ENCODE measurements at regions not wholly inside any gene's neighbourhood (a gene's known extent, or its start where the extent isn't known, plus 50 kb on each side); places are given as distances from the start of the nearest gene placed in this dataset.
"Not testable (repeated sequence)": the region's sequence is repeated elsewhere in the genome, so short reads cannot be mapped to it uniquely, and the experiment has no call there.

DNA sequence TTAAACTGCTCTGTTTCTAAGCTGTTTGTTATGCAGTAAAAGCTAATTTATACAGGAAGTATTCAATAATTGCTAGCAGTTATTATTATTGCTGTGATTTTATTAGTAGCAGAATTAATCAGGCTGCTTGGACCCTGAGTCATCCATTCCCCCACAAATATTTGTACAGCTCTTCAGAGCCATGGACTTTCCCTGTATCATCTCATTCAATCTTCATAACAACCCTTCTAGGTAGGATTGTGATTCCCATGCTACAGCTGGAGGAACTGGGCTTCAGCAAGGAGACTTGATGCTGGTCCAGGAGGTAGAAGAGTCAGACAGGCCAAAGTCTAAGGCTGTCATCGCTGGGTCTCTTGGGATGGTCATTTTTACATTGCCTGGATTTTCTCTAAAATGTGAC, 208.3 kb downstream of the C16orf95 start:
- no peak for DNase-seq (ENCODE audit: low spot score)

DNA sequence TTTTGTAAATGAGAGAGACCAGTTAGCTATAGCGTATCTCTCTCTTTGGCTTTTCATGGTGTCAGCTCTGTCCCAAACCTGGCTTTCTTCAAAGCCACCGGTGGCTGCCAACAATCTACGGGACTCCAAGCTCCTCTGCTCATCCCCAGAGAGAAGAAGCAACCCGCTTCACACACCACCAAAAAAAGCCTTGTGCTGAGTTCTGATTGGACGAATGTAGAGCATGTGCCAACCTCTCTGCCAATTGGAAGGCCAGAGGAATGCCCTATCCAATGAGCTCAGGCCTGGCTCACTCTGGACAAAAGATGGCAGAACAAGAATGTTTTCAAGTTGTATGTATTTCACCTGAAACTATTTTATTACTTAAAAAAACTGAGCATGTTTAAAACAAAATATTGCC, 202.4 kb downstream of the C16orf95 start:
- peak; percentile 41 for DNase-seq (ENCODE audit: low spot score)

DNA sequence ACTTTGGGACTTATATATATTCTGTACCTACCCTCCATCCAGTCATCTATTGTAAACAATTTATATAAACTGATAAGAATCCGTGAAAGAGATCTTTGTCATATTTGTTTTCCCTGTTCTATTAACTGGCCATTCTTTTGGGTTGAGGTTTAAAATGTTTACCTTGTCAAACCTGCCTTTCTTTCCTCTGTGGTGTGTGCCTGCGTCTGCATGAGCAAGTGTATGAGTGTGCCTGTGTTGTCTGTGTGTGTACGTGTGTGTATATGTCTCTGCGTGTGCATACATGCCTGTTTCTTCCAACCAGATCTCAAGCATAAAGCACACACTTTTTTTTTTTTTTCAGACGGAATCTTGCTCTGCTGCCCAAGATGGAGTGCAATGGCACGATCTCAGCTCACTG, 201.5 kb downstream of the C16orf95 start:
- no peak for DNase-seq (ENCODE audit: low spot score)

DNA sequence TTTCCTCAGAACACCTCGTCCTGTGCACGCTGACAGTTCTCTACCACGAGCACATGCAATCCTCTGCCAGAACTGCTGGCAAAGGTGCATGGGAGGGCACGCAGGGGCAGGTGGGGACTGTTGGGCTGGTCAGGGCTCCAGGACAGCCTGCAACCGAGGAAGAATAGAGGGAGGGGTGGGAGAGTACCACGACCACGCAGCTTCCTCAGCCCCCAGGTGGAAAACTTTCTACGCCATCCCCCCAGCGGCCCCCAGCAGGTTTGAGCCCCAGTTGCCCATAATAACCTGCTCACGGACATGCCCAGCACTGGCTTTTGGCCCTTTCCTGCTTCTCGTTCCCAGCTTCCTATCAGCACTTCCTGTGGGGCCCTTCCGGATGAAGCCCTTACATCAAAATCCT, 199.3 kb downstream of the C16orf95 start:
- DNase-seq (ENCODE audit: low spot score), result no peak

- no peak for DNase-seq (ENCODE audit: low spot score)
These were observed 198.0 kb downstream of the C16orf95 start for GRCh38 chr16:87119168-87119567.

- no peak for DNase-seq (ENCODE audit: low spot score)
These were observed 197.4 kb downstream of the C16orf95 start for GRCh38 chr16:87119748-87120147.

DNA sequence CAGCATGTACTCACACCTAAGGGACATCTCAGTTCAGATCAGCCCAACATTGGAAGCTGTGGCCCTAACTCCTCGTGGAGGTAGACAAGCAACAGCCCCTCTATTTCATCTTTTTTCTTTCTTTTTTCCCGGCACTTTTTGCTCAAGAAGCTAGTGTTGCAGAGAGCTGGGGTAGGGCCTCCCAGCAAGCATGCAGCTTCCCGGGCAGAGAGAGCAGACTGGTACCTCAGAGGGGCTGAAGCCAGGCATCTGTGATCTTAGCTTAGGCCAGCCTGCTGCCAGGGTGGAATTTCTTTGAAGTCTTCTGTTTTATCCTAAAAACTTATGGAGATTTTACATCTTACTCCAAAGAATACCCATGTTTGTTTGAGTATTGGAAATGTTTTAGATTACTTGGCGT, 195.4 kb downstream of the C16orf95 start:
- no peak for DNase-seq (ENCODE audit: low spot score)

- DNase-seq (ENCODE audit: low spot score), result no peak
These were observed 193.7 kb downstream of the C16orf95 start for GRCh38 chr16:87123356-87124001.

- not testable (repeated sequence) for DNase-seq (ENCODE audit: low spot score)
These were observed 192.8 kb downstream of the C16orf95 start for GRCh38 chr16:87124405-87124804.

- no peak for DNase-seq (ENCODE audit: low spot score)
These were observed 191.7 kb downstream of the C16orf95 start for GRCh38 chr16:87125206-87126155.

DNA sequence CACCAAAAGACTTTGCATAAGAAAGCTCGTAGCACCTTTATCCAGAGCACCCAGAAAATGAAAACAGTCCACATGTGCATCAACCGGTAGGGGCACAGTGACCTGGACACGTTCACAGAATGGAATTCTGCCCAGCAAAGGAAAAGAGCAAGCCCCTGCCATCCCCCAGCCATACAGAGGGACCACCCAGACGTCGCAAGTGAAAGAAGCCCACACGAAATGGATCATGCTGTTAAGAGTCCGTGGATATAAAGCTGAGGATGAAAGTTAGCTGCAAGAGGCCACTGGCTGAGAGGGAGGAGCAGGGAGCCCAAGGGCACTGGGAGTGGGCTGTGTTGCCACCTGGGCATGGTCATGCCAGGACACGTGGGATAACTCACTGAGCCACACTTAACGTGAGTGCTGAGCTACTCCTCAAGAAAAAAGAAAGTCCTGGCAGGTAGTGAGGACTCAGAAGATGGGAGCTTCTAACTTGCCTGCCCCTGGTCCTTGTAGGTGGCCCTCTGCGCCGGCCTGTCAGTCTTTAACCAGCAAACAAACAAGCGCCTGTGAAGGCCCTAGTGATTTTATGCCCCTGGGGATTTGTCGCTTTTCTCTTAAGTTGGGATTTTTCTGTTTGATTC, 190.7 kb downstream of the C16orf95 start:
- no peak for DNase-seq (ENCODE audit: low spot score)

DNA sequence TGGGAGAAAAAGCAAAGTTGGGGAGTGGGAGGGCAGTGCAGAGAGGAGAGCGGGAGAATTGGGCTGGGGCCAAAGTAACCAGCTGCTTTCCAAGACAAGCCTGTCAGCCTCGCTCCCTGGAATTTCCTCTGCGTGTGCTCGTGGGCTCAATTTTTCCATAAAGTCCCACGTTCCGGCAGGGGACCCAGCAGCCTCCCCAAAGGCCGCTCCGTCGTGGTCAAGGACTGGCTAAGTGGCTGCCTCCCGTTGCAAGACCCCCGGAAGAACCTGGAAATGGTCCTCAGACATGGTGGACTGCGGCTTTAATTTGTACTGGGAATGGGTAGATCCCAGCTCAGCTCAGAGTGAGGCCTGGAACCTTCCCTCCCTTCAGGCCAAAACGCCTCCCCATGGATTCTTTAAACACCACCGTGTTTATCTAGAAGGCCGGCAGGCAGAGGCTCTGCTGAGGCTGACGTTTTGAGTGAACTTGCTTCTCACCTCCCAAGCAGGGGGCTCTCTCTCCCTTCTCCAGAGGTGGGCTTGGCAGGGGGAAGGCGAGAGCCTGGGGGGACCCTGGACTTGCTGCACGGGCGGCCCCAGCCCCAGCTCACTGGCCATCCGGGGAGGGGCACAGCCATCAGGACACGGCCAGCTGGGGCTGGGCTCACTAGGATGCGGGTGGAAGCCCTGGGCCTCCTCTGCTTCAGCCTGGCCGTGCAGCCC, 190.0 kb downstream of the C16orf95 start:
- DNase-seq (ENCODE audit: low spot score), result no peak

DNA sequence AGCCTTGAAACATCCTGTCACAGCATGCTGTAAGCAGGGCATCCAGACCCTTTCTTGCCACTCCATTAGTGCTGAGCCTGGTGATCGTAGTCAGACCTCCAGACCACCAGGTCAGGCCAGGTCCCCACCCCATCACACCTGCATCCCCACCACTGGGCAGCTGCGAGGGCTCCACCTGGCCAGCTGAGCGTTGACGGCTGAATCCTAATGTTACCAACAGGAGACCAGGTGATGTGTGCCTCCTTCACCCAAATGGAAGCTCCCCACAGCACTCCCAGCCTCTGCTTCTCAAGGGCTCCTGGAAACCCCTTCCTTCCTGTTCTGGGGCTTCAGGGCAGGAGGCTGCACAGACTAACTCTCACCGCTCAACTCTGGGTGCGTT, 189.4 kb downstream of the C16orf95 start:
- no peak for DNase-seq (ENCODE audit: low spot score)

DNA sequence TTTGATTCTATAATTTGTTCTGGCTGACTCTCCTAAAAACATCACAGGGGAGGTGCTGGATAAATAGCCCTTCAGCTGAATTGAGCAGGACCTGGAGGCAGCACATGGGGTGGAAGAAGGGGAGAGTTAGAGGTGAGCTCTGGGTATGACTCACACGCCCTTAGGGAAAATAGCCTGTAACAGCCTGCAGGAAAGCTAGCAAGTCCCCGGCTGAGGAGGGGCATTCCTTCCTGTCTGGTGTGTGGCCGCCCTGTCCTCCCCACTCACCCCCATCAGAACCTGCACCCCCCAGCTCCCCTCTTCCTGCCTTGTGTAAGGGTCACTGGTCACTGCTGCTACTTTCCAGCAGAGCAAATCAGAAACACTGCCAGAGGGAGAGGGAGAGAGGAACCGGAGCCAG, 187.4 kb downstream of the C16orf95 start:
- no peak for DNase-seq (ENCODE audit: low spot score)

DNA sequence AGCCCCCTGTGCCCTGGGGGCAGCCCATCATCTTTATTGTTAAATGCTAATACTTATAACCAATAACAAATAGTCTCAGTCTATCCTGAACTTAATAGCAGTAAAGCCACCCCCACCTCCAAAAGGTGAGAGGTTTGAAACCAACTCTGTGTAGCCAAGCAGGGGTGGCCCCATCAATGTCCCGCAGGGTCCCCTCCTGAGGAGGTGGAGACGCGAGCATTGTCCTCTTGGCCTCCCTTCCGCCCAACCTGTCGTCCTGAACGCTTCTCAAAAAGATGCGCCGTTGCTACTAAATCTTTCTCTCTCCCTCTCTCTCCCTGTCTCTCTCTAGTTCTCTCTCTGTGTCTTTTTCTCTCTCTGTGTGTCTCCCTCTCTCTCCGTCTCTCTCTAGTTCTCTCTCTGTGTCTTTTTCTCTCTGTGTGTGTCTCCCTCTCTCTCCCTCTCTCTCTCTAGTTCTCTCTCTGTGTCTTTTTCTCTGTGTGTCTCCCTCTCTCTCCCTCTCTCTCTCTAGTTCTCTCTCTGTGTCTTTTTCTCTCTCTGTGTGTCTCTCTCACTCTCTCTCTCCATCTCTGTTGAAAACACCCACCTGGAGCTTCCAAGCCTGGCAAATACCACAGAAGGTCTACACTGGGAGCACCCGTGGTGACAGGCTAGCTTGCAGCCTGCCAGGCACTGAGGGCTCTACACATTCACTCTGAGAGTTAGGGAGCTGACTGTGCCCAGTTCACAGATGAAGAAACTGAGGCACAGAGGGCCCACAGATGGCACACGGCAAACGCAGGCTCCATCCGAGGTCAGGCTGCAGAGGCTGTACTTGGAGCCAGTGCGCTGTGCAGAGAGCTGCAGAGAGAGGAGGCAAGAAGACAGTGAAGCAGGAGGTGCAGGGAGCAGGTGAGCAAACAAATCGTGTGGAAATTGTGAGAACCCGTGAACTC, 185.9 kb downstream of the C16orf95 start:
- no peak for DNase-seq (ENCODE audit: low spot score)

DNA sequence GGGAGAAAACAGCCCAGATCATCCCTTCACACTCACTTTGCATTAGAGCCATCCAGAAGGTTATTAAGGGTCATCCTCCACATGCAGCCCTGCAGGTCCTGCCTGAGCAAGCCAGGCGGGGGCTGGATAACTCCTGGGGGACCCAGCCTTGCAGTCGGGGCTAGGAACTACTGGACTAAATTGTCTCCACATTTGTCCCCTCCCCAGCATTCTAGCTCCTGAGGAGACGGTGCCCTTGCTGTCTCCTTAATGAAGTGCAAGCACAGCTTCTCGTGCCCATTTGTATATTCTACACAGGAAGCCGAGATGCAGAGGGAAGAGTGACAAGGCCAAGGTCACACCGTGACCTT, 185.2 kb downstream of the C16orf95 start:
- DNase-seq (ENCODE audit: low spot score), result no peak

DNA sequence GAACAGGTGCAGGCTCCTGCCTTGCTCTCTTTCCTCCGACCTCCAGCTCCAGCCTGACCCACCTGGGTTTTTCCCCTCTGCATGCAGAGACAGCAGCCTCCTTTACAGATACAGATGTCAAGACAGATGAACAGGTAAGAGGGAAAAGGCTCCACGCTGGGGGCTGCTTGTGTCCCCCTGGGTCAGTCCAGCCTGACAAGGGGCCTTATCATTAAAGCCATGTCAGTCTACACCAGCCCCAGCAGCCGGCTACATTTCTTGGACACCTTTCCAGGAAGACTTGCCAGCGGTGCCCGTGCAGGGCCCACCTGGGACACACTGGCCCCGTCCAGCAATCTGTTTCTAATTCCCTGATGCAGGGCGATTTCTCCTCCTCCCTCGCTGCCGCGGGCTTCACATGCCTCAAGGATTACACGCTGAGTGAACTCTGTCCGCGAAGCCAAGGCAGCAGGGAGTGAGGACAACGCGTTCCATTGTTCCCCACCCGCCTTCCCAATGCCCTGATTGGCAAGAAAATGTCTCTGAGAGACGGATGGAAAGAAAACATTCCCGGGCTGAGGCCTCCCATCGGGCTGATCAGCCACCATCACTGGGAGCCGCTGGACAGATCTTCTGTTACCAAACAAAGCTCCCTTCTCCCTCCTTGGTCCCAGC, 184.7 kb downstream of the C16orf95 start:
- DNase-seq (ENCODE audit: low spot score), result no peak

GRCh38 chr16:87133112-87133850, 183.9 kb downstream of the C16orf95 start:
- DNase-seq (ENCODE audit: low spot score), result no peak

DNA sequence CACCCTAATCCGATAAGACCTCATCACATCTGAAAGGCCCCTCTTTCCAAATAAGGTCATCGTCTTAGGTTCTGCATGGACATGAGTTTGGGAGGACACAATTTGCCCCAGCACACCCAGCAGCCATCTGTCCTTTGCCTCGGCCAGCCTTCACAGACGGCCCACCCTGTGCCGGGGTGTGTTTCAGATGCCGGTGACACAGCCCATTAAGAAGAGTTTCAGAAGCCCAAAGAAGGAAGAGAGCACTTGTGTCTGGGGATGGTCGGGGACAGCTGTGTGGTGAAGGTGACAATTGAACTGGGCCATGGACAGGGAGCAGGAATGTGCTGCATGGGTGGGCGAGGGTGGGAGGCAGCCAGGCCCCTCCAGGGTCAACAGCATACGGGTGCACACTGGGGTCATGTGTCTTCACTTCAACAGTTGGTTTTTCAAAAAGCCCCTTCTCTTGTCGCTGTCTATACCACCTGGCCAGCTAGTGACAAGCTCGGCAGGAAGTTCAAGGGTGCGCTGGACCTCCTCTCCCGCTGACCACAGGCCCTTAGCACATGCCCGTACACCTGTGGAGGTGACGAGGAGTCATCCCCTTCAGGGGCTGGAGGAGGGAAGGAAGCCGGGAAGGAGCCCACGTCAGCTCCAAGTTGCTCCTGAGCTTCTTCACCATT, 183.1 kb downstream of the C16orf95 start:
- no peak for DNase-seq (ENCODE audit: low spot score)

GRCh38 chr16:87134628-87134995, 182.6 kb downstream of the C16orf95 start:
- no peak for DNase-seq (ENCODE audit: low spot score)
